Mucosa of descending colon (tissue), 3 donors: ENCODE measurements at regions not wholly inside any gene's neighbourhood (a gene's known extent, or its start where the extent isn't known, plus 50 kb on each side); places are given as distances from the start of the nearest gene placed in this dataset.
A peak's percentile ranks its signal among the peaks of the same experiment; 100 is the strongest.
"Not testable (repeated sequence)": the region's sequence is repeated elsewhere in the genome, so short reads cannot be mapped to it uniquely, and the experiment has no call there.

ENCODE experiments used
- ATAC-seq: fragments of 200-7000 bp; cut with Tn5 transposase; one replicate; pipeline ENCODE4 v1.9.1; 2020; ENCODE audit warnings: mild to moderate bottlenecking, moderate library complexity
- DNase-seq, 3 donors: peaks; one replicate each; pipeline ENCODE4 v3.0.0-alpha.2; 2020
- H3K36me3 ChIP-seq: fragments of 200-600 bp; one replicate; pipeline ENCODE4 v1.8.0; 2021; ENCODE audit warnings: low read depth, mild to moderate bottlenecking
- H3K4me1 ChIP-seq: fragments of 200-600 bp; one replicate; pipeline ENCODE4 v1.8.0; 2021; ENCODE audit warnings: low read depth, mild to moderate bottlenecking
- H3K4me3 ChIP-seq: fragments of 200-600 bp; one replicate; pipeline ENCODE4 v1.8.0; 2021; ENCODE audit warnings: mild to moderate bottlenecking
- H3K9me3 ChIP-seq: fragments of 200-600 bp; one replicate; pipeline ENCODE4 v1.8.0; 2021; ENCODE audit warnings: mild to moderate bottlenecking
- intact Hi-C, 2 donors: fragments of 100-400 bp; cut with DNase I in 1 of 2; cut with micrococcal nuclease in 1 of 2; formaldehyde crosslinking; loops; one replicate each; pipeline versions ENCODE4 v1.11.0 to v1.11.1; 2022; cut with DNase I, micrococcal nuclease
- TF ChIP-seq, protein P1 (sequence below): fragments of 200-600 bp; IDR thresholded peaks from one replicate; pipeline ENCODE4 v1.8.0; 2022; ENCODE audit warnings: antibody characterized with exemption, mild to moderate bottlenecking
- donor health status: DM: no; HTN: no; CAD: no; lungs with moderate emphysema.
- donor health status: DM: no; HTN: no; CAD: no.
- donor health status: DM: no; HTN: yes; CAD: no.

DNA sequence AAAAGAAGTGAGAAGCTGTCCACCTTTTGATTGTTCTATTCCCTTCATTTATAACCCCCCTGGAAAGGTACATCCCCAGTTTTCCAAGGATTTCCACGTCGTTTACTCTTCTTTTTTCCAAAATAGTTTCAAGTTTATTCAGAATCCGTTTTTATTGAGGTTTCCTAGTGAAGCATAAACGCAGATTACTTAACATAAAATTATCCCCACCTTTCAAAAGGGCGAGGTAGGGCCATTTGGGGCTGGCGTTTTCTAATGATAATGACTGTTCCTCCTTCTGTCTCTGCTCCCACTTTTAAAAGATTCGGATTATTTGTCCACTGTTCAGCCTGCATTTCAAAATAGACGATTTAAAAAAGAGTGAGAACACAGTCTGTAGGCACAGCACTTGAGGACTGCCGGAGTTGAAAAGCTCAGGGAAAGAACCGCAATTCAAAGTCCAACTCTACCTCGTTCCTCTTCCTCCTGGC is 165.2 kb upstream of the PPP1R3A start:
- Histone ChIP-seq H3K9me3 (no peaks in the 10 kb centered on the region), H3K36me3 (no peaks in the 10 kb centered on the region), H3K4me3 (no peak overlapping the region), H3K4me1 (peaks cover 14% of the 10 kb centered on the region)
- ATAC-seq (no peak), DNase-seq (no peak)
- intact Hi-C loops: loop anchor here in 1 of 2 donors (10.0 kb wide), 1 partner anchor 581 kb away; no protein-coding TSS in a partner anchor
- TF ChIP-seq, protein P1, sequence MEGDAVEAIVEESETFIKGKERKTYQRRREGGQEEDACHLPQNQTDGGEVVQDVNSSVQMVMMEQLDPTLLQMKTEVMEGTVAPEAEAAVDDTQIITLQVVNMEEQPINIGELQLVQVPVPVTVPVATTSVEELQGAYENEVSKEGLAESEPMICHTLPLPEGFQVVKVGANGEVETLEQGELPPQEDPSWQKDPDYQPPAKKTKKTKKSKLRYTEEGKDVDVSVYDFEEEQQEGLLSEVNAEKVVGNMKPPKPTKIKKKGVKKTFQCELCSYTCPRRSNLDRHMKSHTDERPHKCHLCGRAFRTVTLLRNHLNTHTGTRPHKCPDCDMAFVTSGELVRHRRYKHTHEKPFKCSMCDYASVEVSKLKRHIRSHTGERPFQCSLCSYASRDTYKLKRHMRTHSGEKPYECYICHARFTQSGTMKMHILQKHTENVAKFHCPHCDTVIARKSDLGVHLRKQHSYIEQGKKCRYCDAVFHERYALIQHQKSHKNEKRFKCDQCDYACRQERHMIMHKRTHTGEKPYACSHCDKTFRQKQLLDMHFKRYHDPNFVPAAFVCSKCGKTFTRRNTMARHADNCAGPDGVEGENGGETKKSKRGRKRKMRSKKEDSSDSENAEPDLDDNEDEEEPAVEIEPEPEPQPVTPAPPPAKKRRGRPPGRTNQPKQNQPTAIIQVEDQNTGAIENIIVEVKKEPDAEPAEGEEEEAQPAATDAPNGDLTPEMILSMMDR: no peak

DNA sequence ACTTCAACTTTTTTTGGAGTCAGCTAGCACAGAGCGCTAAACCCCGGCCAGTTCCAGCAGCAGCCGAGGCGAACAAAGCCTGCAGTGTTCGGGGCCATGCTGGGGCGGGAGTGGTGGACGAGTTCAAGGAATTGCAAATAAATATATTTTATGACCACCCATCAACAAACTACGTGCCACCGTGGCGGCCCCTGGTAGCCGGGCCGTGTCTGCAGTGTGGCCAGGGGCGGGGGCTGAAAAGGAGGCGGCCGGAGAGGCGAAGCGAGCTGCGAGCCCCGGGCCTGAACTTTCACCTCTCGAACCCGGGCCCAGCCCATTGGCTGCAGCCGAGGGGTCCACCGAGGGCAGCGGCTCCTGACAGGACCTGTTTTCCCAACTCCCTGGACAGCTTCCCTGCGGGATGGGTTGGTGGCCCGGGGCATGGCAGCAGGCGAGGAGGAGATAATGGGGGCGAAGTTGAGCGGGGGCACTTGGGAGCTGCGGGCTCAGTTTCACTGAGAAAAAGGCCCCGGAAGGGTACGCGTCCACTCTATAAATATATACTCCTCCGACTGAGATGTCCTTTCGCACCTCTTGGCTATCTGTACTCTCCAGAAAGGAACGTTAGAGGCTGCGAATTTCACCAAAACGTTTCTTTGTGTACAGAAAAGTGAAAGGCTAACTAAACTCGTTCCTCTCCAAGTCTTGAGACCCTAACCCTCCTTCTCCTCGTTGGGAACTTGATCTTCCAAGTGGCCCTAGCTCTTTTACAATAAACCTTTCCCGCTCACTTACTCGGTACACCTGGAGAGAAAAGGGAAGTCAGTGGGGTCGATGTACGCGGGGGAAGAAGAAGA is 164.6 kb upstream of the PPP1R3A start:
- H3K4me3 ChIP-seq: peak overlapping the region; percentile 3
- DNase-seq: peak; percentile 54 to 69 (median 64)

DNA sequence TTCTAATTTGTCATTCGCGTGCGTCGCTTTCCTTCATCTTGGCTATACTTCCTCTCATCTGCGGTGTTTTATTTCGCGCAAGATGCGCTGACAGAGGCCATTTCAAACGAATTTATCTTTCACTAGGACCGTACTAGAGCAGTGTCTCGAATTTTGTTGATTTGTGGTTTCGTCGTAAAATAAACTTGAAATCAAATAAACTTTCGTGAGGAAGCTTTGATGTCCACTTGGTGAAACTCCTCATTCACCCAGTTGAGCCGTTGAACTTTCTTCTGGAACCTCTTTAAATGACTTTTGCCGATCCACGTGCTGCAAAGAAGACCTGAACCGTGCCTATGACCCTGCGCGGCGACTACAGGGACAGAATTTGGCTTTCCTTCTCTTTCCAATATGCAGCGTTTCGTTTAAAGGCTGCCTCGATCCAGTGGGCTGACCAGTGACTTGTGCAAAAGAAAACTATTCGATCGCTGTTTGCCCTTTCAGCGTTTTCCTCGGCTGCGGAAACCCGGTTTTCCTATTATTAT is 163.9 kb upstream of the PPP1R3A start:
- H3K9me3 ChIP-seq: no peaks in the 10 kb centered on the region
- peak in 1 of 3 donors; percentile 27 for DNase-seq
- ATAC-seq: no peak
- peaks cover 11% of the 10 kb centered on the region for H3K4me1 ChIP-seq
- H3K4me3 ChIP-seq: peak overlapping the region; percentile 3
- intact Hi-C loops: loop anchor here in 1 of 2 donors (2.0 to 10.0 kb wide), 2 partner anchors 332 to 582 kb away; partner anchors contain the start of gene FOXP2
- H3K36me3 ChIP-seq: no peaks in the 10 kb centered on the region
- TF ChIP-seq, protein P1: no peak

More for the DNA sequence above, 164.6 kb upstream of the PPP1R3A start:
- no peak for ATAC-seq
- H3K4me1 ChIP-seq: peaks cover 12% of the 10 kb centered on the region
- no peaks in the 10 kb centered on the region for H3K36me3 ChIP-seq
- TF ChIP-seq, protein P1: no peak
- intact Hi-C loops: loop anchor here in 1 of 2 donors (2.0 to 10.0 kb wide), 2 partner anchors 331 to 581 kb away; partner anchors contain the start of gene FOXP2
- no peaks in the 10 kb centered on the region for H3K9me3 ChIP-seq

DNA sequence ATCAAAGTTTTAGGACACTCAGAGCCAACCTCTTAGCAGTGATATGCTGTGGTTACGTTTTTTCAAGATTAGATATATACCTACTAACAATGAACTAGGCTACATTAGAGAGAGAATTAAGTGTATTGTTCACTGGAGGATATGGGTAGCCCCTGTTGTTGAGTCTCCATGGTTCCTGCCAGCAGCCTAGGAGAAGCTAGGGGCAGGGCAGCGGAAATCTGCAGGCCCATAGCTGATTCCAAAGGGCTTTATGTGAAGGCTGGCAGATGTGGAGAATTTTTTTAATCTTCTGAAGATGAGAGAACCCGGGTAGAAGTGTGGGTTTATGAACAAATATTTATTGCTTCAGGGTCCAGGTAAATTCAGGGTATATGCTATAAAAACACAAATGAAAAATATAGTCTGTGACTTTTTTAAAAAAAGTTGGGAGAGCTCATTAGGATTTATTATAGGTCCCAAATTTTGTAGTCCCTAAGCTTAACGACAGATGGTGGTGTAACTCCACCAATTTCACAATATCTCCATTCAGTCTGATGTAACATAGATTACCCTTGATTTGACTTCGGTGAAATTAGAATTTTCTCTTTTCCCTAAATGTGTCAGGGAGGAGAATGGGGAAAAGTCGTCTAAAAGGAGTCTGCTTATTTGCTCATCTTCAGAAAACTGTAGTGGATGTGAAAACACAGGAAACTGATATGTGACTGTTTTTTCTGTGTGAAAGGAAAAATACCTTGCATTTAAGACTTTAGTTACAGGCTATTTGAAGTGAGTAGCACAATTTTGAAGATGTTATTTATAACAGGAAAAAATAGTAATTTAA is 163.0 kb upstream of the PPP1R3A start:
- peaks cover 11% of the 10 kb centered on the region for H3K4me1 ChIP-seq
- TF ChIP-seq, protein P1: no peak
- no peak for ATAC-seq
- no peaks in the 10 kb centered on the region for H3K36me3 ChIP-seq
- no peaks in the 10 kb centered on the region for H3K9me3 ChIP-seq
- intact Hi-C loops: loop anchor here in 1 of 2 donors (2.0 to 10.0 kb wide), 2 partner anchors 333 to 583 kb away; partner anchors contain the start of gene FOXP2
- no peak overlapping the region for H3K4me3 ChIP-seq
- peak in 1 of 3 donors; percentile 55 for DNase-seq

DNA sequence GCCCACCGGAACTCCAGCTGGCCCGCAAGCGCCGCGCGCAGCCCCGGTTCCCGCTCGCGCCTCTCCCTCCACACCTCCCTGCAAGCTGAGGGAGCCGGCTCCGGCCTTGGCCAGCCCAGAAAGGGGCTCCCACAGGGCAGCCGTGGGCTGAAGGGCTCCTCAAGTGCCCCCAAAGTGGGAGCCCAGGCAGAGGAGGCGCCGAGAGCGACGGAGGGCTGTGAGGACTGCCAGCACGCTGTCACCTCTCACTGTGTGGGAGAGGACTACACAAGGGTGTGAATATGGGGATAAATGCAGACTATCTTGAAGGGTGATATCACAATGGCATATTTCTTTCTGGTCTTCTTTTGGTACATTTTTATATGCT is 158.3 kb upstream of the PPP1R3A start:
- H3K4me1 ChIP-seq, intact Hi-C loops, H3K36me3 ChIP-seq, DNase-seq, ATAC-seq, H3K9me3 ChIP-seq, H3K4me3 ChIP-seq: not testable (repeated sequence)

DNA sequence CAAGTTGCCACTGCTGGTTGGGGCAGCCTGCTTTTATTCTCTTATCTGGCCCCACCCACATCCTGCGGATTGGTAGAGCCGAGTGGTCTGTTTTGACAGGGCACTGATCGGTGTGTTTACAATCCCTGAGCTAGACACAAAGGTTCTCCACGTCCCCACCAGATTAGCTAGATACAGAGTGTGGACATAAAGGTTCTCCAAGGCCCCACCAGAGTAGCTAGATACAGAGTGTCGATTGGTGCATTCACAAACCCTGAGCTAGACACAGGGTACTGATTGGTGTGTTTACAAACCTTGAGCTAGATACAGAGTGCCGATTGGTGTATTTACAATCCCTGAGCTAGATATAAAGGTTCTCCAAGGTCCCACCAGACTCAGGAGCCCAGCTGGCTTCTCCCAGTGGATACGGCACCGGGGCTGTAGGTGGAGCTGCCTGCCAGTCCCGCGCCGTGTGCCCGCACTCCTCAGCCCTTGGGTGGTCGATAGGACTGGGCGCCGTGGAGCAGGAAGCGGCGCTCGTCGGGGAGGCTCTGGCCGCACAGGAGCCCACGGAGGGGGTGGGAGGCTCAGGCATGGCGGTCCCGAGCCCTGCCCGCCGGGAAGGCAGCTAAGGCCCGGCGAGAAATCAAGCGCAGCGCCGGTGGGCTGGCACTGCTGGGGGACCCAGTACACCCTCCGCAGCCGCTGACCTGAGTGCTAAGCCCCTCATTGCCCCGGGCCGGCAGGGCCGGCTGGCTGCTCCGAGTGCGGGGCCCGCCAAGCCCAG is 157.8 kb upstream of the PPP1R3A start:
- H3K4me1 ChIP-seq, intact Hi-C loops, H3K9me3 ChIP-seq, H3K4me3 ChIP-seq, DNase-seq, H3K36me3 ChIP-seq, ATAC-seq: not testable (repeated sequence)
